Tibial nerve (tissue), 4 donors: ENCODE measurements at regions not wholly inside any gene's neighbourhood (a gene's known extent, or its start where the extent isn't known, plus 50 kb on each side); places are given as distances from the start of the nearest gene placed in this dataset.

Source experiments
- CTCF ChIP-seq, 5 experiments: fragments of 200-600 bp in 3 of 5; fragments of 450-650 bp in 2 of 5; sonication (generic) in 3 of 5; IDR thresholded peaks; one replicate each; pipeline ENCODE4 v1.5.1; 2016 to 2019; ENCODE audit warnings: antibody characterized with exemption in 5 of 5, mild to moderate bottlenecking in 3 of 5, moderate library complexity in 2 of 5
- EP300 ChIP-seq, 2 donors: sonication (generic); formaldehyde crosslinking; IDR thresholded peaks; one replicate each; pipeline ENCODE4 v1.6.1; 2017; ENCODE audit warnings: antibody characterized with exemption in 2 of 2, mild to moderate bottlenecking in 1 of 2

- TF ChIP-seq CTCF (IDR thresholded peaks at IDR 0.05), result no peak
- TF ChIP-seq EP300 (IDR thresholded peaks at IDR 0.05), result no peak
Measured at GRCh38 chr20:61128701-61129269, 123.3 kb upstream of the CDH4 start.
